A673 (cell line): ENCODE measurements at regions not wholly inside any gene's neighbourhood (a gene's known extent, or its start where the extent isn't known, plus 50 kb on each side); places are given as distances from the start of the nearest gene placed in this dataset.

ENCODE experiments used
- EZH2 ChIP-seq: fragments of 200-600 bp; sonication (generic); IDR thresholded peaks from 2 replicates; pipeline ENCODE4 v1.6.1; 2017; ENCODE audit warnings: borderline replicate concordance, low read depth, mild to moderate bottlenecking, mixed read lengths, antibody characterized with exemption, low read length; ENCODE audit not compliant: poor library complexity, severe bottlenecking
- TF ChIP-seq, protein P1 (sequence below): fragments of 300-800, 200-600 bp; sonication (generic); conservative IDR thresholded peaks from 2 replicates; pipeline ENCODE4 v1.5.1; 2017; ENCODE audit warnings: low read depth, mild to moderate bottlenecking, antibody characterized with exemption, low read length, moderate library complexity, mixed read lengths

DNA sequence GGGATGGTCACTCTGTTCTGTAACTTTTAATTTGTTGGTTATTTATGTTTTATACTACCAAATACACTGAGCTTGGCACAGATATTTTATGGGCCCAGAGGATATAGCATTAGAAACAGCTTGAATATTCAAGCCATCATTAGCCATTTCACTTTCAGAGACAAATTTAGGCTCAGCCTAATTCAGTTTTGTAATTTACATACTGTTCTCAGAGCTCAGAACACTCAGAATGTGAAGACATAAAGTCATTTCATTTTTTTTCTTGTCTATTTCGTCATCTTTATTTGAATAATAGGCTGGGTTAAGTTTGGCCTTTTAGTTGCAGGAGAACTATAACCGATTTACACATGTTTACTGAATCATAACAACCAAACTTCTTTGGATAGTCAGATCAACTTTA is 361.7 kb downstream of the SNAPC1 start:
- TF ChIP-seq, protein P1, sequence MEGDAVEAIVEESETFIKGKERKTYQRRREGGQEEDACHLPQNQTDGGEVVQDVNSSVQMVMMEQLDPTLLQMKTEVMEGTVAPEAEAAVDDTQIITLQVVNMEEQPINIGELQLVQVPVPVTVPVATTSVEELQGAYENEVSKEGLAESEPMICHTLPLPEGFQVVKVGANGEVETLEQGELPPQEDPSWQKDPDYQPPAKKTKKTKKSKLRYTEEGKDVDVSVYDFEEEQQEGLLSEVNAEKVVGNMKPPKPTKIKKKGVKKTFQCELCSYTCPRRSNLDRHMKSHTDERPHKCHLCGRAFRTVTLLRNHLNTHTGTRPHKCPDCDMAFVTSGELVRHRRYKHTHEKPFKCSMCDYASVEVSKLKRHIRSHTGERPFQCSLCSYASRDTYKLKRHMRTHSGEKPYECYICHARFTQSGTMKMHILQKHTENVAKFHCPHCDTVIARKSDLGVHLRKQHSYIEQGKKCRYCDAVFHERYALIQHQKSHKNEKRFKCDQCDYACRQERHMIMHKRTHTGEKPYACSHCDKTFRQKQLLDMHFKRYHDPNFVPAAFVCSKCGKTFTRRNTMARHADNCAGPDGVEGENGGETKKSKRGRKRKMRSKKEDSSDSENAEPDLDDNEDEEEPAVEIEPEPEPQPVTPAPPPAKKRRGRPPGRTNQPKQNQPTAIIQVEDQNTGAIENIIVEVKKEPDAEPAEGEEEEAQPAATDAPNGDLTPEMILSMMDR = no peak
- no peak for TF ChIP-seq EZH2
